Endodermal cell (in vitro differentiated cells): ENCODE measurements at regions not wholly inside any gene's neighbourhood (a gene's known extent, or its start where the extent isn't known, plus 50 kb on each side); places are given as distances from the start of the nearest gene placed in this dataset.

ENCODE experiments used
- DNase-seq: peaks from one replicate; pipeline ENCODE4 v3.0.0-alpha.2; 2017
- H3K27ac ChIP-seq: 2 replicates; pipeline ENCODE4 v1.5.1; 2013; ENCODE audit warnings: mild to moderate bottlenecking, low read depth, low read length, moderate library complexity
- H3K27me3 ChIP-seq: 2 replicates; pipeline ENCODE4 v1.6.1; 2013; ENCODE audit warnings: mild to moderate bottlenecking, low read length, moderate library complexity; ENCODE audit not compliant: insufficient read depth, control insufficient read depth, poor library complexity, severe bottlenecking
- H3K36me3 ChIP-seq: 2 replicates; pipeline ENCODE4 v1.7.0; 2013; ENCODE audit warnings: mild to moderate bottlenecking, low read length, moderate library complexity; ENCODE audit not compliant: control insufficient read depth, insufficient read depth
- H3K4me1 ChIP-seq: one replicate; pipeline ENCODE4 v1.7.0; 2013; ENCODE audit warnings: low read length; ENCODE audit not compliant: control insufficient read depth, insufficient read depth
- H3K4me3 ChIP-seq: 2 replicates; pipeline ENCODE4 v1.5.1; 2013; ENCODE audit warnings: mild to moderate bottlenecking, low read length, moderate library complexity
- H3K9ac ChIP-seq: 2 replicates; pipeline ENCODE4 v1.6.1; 2013; ENCODE audit warnings: mild to moderate bottlenecking, low read length, moderate library complexity; ENCODE audit not compliant: poor library complexity, severe bottlenecking; ENCODE audit errors: extremely low read depth
- H3K9me3 ChIP-seq: 2 replicates; pipeline ENCODE4 v1.6.1; 2013; ENCODE audit warnings: mild to moderate bottlenecking, low read length, moderate library complexity; ENCODE audit not compliant: control insufficient read depth
- H3K27ac Mint-ChIP-seq: 2 replicates; pipeline ENCODE4 v1.8.0; 2020; ENCODE audit warnings: mixed read lengths
- H3K27me3 Mint-ChIP-seq: 2 replicates; pipeline ENCODE4 v1.8.0; 2021; ENCODE audit warnings: mild to moderate bottlenecking, mixed read lengths; ENCODE audit not compliant: insufficient read depth
- H3K36me3 Mint-ChIP-seq: 2 replicates; pipeline ENCODE4 v1.8.0; 2020; ENCODE audit warnings: low read depth, mixed read lengths
- H3K4me1 Mint-ChIP-seq: 2 replicates; pipeline ENCODE4 v1.8.0; 2020; ENCODE audit warnings: mixed read lengths
- H3K4me3 Mint-ChIP-seq: 2 replicates; pipeline ENCODE4 v1.8.0; 2020; ENCODE audit warnings: mild to moderate bottlenecking, moderate library complexity, mixed read lengths
- H3K9me3 Mint-ChIP-seq: 2 replicates; pipeline ENCODE4 v1.8.0; 2020; ENCODE audit warnings: mild to moderate bottlenecking, mixed read lengths
- WGBS, 2 experiments: methylation state at CpG; one replicate each; pipeline versions ENCODE4 v1.1.5 to v1.1.7; 2013; ENCODE audit warnings: missing lambda C conversion rate in 2 of 2, mixed read lengths in 1 of 2; ENCODE audit not compliant: insufficient coverage in 1 of 2, insufficient read length in 1 of 2; 5-methylcytosine and 5-hydroxymethylcytosine counted together
- TF ChIP-seq, protein P1 (sequence below): fragments of 200-600 bp; sonication (generic); conservative IDR thresholded peaks from 2 replicates; pipeline ENCODE4 v1.5.0; 2021; ENCODE audit warnings: antibody characterized with exemption, mild to moderate bottlenecking

- Histone ChIP-seq H3K27me3 (no peaks in the 10 kb centered on the region), H3K36me3 (no peaks in the 10 kb centered on the region), H3K4me1 (no peaks in the 10 kb centered on the region), H3K9me3 (peaks cover 88% of the 10 kb centered on the region), H3K27ac (no peak overlapping the region), H3K4me3 (no peak overlapping the region), H3K9ac (no peak overlapping the region)
- no peak for DNase-seq
- Mint-ChIP-seq H3K4me3 (no peak overlapping the region), H3K27me3 (no peaks in the 10 kb centered on the region), H3K36me3 (peaks cover 3% of the 10 kb centered on the region), H3K27ac (no peak overlapping the region), H3K4me1 (no peaks in the 10 kb centered on the region), H3K9me3 (peaks cover 16% of the 10 kb centered on the region)
- TF ChIP-seq, protein P1, sequence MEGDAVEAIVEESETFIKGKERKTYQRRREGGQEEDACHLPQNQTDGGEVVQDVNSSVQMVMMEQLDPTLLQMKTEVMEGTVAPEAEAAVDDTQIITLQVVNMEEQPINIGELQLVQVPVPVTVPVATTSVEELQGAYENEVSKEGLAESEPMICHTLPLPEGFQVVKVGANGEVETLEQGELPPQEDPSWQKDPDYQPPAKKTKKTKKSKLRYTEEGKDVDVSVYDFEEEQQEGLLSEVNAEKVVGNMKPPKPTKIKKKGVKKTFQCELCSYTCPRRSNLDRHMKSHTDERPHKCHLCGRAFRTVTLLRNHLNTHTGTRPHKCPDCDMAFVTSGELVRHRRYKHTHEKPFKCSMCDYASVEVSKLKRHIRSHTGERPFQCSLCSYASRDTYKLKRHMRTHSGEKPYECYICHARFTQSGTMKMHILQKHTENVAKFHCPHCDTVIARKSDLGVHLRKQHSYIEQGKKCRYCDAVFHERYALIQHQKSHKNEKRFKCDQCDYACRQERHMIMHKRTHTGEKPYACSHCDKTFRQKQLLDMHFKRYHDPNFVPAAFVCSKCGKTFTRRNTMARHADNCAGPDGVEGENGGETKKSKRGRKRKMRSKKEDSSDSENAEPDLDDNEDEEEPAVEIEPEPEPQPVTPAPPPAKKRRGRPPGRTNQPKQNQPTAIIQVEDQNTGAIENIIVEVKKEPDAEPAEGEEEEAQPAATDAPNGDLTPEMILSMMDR, result no peak
- 73 to 83% methylated on average over 8 to 12 of the region's 12 CpGs for WGBS, 2 experiments
Measured at GRCh38 chr7:63040336-63040735, 958.3 kb upstream of the ZNF722 start.

DNA sequence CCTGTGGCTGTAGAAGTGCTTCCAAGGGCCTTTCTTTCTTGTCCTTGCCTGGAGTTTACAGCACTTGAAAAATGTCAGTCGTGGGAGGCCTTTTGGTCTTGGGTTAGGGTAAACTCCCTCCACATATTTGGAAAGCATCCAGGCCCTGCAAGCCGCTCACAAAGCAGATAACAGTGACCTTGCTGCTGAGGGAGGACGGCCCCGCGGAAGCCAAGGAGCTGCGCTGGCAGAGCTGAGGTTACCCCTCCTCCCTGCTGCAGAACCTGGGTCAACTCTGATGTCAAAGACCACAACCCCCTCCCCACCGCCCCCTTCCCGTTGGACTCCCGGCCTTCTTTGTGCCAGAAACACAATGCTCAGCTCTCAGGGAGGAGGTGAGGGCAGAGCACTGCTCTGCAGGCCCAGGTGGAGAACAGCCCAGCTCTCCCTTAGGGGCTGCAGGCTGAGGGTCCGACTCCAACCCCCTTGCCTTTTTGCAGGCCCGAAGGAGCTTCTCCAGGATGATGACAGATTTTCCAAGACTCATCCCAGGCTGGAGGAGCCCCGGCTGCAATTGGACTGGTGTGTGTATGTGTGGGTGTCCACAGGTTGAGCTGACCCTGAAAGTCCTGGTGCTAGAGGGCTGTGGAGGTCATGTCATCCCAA, 957.6 kb upstream of the ZNF722 start:
- H3K9me3 ChIP-seq, result peaks cover 90% of the 10 kb centered on the region
- no peak for DNase-seq
- no peaks in the 10 kb centered on the region for H3K36me3 ChIP-seq
- no peaks in the 10 kb centered on the region for H3K4me1 Mint-ChIP-seq
- H3K9ac ChIP-seq, result no peak overlapping the region
- 78 to 80% methylated on average over 2 to 12 of the region's 12 CpGs for WGBS, 2 experiments
- H3K4me1 ChIP-seq, result no peaks in the 10 kb centered on the region
- no peak overlapping the region for H3K27ac ChIP-seq
- TF ChIP-seq, protein P1, result no peak
- peaks cover 9% of the 10 kb centered on the region for H3K9me3 Mint-ChIP-seq
- no peak overlapping the region for H3K27ac Mint-ChIP-seq
- H3K27me3 Mint-ChIP-seq, result no peaks in the 10 kb centered on the region
- peaks cover 3% of the 10 kb centered on the region for H3K36me3 Mint-ChIP-seq
- no peak overlapping the region for H3K4me3 Mint-ChIP-seq
- H3K4me3 ChIP-seq, result no peak overlapping the region
- no peaks in the 10 kb centered on the region for H3K27me3 ChIP-seq

DNA sequence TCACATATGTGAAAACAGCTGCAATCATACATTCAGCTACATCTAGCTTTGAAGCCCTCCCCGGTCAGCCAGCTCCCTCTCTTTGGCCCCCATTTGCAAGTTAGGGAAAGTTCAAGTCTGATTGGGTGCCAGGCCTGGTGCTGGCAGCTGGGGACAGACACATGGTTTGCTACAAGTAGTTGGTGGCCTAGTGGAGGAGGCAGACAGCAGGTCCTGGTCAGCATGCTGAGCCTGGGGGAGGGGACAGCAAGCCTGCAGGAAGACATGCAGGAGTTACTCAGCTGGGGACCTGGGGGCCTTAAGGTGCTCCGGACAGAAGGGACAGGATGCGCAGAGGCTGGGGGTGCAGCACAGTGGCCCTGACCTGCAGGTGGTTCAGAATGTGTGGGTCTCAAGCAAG, 956.9 kb upstream of the ZNF722 start:
- H3K9ac ChIP-seq, result no peak overlapping the region
- Mint-ChIP-seq H3K4me3 (no peak overlapping the region), H3K36me3 (peaks cover 3% of the 10 kb centered on the region), H3K27me3 (no peaks in the 10 kb centered on the region), H3K4me1 (no peaks in the 10 kb centered on the region), H3K9me3 (peaks cover 2% of the 10 kb centered on the region), H3K27ac (no peak overlapping the region)
- DNase-seq, result no peak
- no peaks in the 10 kb centered on the region for H3K36me3 ChIP-seq
- no peaks in the 10 kb centered on the region for H3K4me1 ChIP-seq
- peaks cover 93% of the 10 kb centered on the region for H3K9me3 ChIP-seq
- no peak overlapping the region for H3K4me3 ChIP-seq
- H3K27ac ChIP-seq, result no peak overlapping the region
- no peaks in the 10 kb centered on the region for H3K27me3 ChIP-seq
- TF ChIP-seq, protein P1, result no peak
- 89% methylated on average over 3 of the region's 3 CpGs; no CpG with 5 or more reads in 1 of the 2 experiments for WGBS, 2 experiments
